Ascending aorta (tissue), 2 donors: ENCODE measurements at regions not wholly inside any gene's neighbourhood (a gene's known extent, or its start where the extent isn't known, plus 50 kb on each side); places are given as distances from the start of the nearest gene placed in this dataset.

Experiments used
- DNase-seq, 2 donors: peaks; one replicate each; pipeline ENCODE4 v3.0.0-alpha.2; 2019; ENCODE audit warnings: low spot score in 2 of 2
- H3K27ac ChIP-seq, 2 donors: fragments of 200-600 bp; sonication (generic); one replicate each; pipeline ENCODE4 v1.5.1; 2016 to 2017; ENCODE audit warnings: mild to moderate bottlenecking in 1 of 2
- H3K27me3 ChIP-seq: fragments of 200-600 bp; sonication (generic); one replicate; pipeline ENCODE4 v1.5.1; 2017
- H3K36me3 ChIP-seq, 2 donors: fragments of 200-600 bp; sonication (generic); one replicate each; pipeline ENCODE4 v1.5.1; 2016
- H3K4me1 ChIP-seq, 2 donors: fragments of 200-600 bp; sonication (generic); one replicate each; pipeline ENCODE4 v1.5.1; 2016 to 2017; ENCODE audit warnings: mild to moderate bottlenecking in 1 of 2
- H3K4me3 ChIP-seq, 2 donors: fragments of 200-600 bp; sonication (generic); one replicate each; pipeline ENCODE4 v1.5.1; 2016 to 2017; ENCODE audit warnings: mild to moderate bottlenecking in 1 of 2
- H3K9me3 ChIP-seq, 2 donors: fragments of 200-600 bp; sonication (generic); one replicate each; pipeline ENCODE4 v1.5.1; 2016
- CTCF ChIP-seq, 3 experiments: fragments of 200-600 bp in 2 of 3; fragments of 450-650 bp in 1 of 3; sonication (generic) in 2 of 3; IDR thresholded peaks; one replicate each; pipeline ENCODE4 v1.5.1; 2016 to 2019; ENCODE audit warnings: antibody characterized with exemption in 3 of 3, mild to moderate bottlenecking in 1 of 3, moderate library complexity in 1 of 3
- intact Hi-C: fragments of 100-400 bp; cut with DNase I; formaldehyde crosslinking; loops from one replicate; pipeline ENCODE4 v1.15.1; 2023

DNA sequence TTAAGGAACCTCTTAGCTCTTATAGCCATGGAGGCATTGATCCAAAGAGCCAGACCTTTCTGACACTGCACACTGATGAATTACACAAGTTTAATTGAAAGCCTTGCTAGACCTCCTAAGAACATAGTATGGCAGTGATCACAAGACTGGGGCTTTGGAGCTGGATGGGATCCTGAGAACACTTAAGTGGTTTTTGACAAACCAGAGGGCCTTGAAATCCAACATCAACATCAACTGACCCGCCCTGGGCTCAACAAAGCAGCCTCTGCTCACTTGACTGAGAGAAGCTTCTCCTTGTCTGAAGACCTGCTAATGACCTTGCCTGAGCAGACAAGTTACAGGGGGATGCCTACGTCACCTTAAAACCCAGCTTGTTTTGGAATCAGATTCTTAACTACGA lies 257.6 kb downstream of the KLF13 start:
- Histone ChIP-seq H3K4me1 (no peaks in the 10 kb centered on the region), H3K27me3 (no peaks in the 10 kb centered on the region), H3K4me3 (no peak overlapping the region), H3K9me3 (peaks cover 0 to 22% of the 10 kb centered on the region in 2 donors), H3K27ac (no peak overlapping the region), H3K36me3 (no peaks in the 10 kb centered on the region)
- DNase-seq = no peak
- intact Hi-C loops = no loop called here
- TF ChIP-seq CTCF (IDR thresholded peaks at IDR 0.05) = no peak

GRCh38 chr15:31585240-31585639 lies 258.6 kb downstream of the KLF13 start:
- no peak overlapping the region for H3K27ac ChIP-seq
- TF ChIP-seq CTCF (IDR thresholded peaks at IDR 0.05) = no peak
- intact Hi-C loops = no loop called here
- H3K36me3 ChIP-seq = no peaks in the 10 kb centered on the region
- H3K4me3 ChIP-seq = no peak overlapping the region
- no peaks in the 10 kb centered on the region for H3K27me3 ChIP-seq
- peaks cover 0 to 22% of the 10 kb centered on the region in 2 donors for H3K9me3 ChIP-seq
- H3K4me1 ChIP-seq = no peaks in the 10 kb centered on the region
- DNase-seq = no peak

- H3K4me1 ChIP-seq = no peaks in the 10 kb centered on the region
- H3K9me3 ChIP-seq = peaks cover 0 to 10% of the 10 kb centered on the region in 2 donors
- no peaks in the 10 kb centered on the region for H3K36me3 ChIP-seq
- no peak for TF ChIP-seq CTCF (IDR thresholded peaks at IDR 0.05)
- intact Hi-C loops = no loop called here
- DNase-seq = no peak
- H3K27ac ChIP-seq = no peak overlapping the region
- no peaks in the 10 kb centered on the region for H3K27me3 ChIP-seq
- H3K4me3 ChIP-seq = no peak overlapping the region
Measured at GRCh38 chr15:31586841-31587240, 260.2 kb downstream of the KLF13 start.

DNA sequence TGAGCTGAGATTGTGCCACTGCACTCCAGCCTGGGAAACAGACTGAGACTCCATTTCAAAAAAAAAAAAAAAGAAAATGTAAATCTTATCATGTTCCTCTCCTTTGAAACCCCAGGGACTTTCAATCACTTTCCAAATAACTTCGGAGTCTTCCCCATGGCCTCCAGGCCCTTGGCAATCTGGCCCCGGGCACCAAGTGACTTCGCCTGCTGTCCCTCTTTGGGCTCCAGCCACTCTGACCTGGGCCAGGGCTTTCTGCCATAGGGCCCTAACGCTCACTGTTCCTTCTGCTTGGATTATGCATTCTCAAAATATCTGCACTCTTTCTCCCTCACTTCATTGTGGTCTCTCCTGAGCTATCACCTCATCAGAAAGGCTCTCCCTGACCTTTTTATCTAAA lies 260.9 kb downstream of the KLF13 start:
- intact Hi-C loops = no loop called here
- no peaks in the 10 kb centered on the region for H3K36me3 ChIP-seq

GRCh38 chr15:31590609-31591008 lies 264.0 kb downstream of the KLF13 start:
- intact Hi-C loops = no loop called here
- no peaks in the 10 kb centered on the region for H3K9me3 ChIP-seq
- H3K36me3 ChIP-seq = no peaks in the 10 kb centered on the region
- no peaks in the 10 kb centered on the region for H3K27me3 ChIP-seq
- no peak overlapping the region for H3K27ac ChIP-seq
- no peak for DNase-seq
- TF ChIP-seq CTCF (IDR thresholded peaks at IDR 0.05) = no peak
- H3K4me1 ChIP-seq = no peaks in the 10 kb centered on the region
- no peak overlapping the region for H3K4me3 ChIP-seq

More for the DNA sequence above, 260.9 kb downstream of the KLF13 start:
- no peak overlapping the region for H3K4me3 ChIP-seq
- H3K27me3 ChIP-seq = no peaks in the 10 kb centered on the region
- H3K4me1 ChIP-seq = no peaks in the 10 kb centered on the region
- DNase-seq = no peak
- no peak overlapping the region for H3K27ac ChIP-seq
- H3K9me3 ChIP-seq = peaks cover 0 to 5% of the 10 kb centered on the region in 2 donors
- no peak for TF ChIP-seq CTCF (IDR thresholded peaks at IDR 0.05)

GRCh38 chr15:31591908-31592307 lies 265.3 kb downstream of the KLF13 start:
- no peak overlapping the region for H3K4me3 ChIP-seq
- H3K4me1 ChIP-seq = no peaks in the 10 kb centered on the region
- intact Hi-C loops = no loop called here
- no peak for DNase-seq
- H3K9me3 ChIP-seq = no peaks in the 10 kb centered on the region
- H3K36me3 ChIP-seq = no peaks in the 10 kb centered on the region
- no peaks in the 10 kb centered on the region for H3K27me3 ChIP-seq
- TF ChIP-seq CTCF (IDR thresholded peaks at IDR 0.05) = no peak
- H3K27ac ChIP-seq = no peak overlapping the region
